ENCODE measurements at regions not wholly inside any gene's neighbourhood (a gene's known extent, or its start where the extent isn't known, plus 50 kb on each side); places are given as distances from the start of the nearest gene placed in this dataset.

DNA sequence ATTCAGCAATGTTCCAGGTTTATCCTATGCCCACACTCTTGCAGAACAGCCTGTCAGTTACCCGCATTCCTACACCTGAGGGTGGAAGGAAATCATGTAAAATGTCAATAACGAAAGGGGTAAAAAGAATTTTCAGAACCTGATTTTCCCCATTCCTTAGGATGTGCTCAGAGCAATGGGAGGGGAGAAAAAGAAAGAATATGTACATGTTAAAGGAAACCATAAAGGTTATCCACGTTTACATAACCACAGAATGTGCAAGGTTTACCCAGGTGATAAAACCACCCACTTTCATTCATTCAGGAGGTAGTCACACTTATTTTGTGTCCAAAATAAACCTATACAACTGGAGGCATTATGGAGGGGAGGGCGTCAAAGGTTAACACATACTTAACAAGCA, 335.5 kb downstream of the ZNF674 start:
- Histone ChIP-seq H3K9ac (ENCODE audit: extremely low read depth, insufficient read length, low read length) (no peak overlapping the region), H3K18ac (ENCODE audit: insufficient read length, low read depth, low read length) (no peak overlapping the region), H2AK5ac (ENCODE audit: insufficient read length, low read length) (no peak overlapping the region), H2AFZ (ENCODE audit: low read length) (no peak overlapping the region), H3K23me2 (ENCODE audit: insufficient read length, low read depth, low read length, poor library complexity, severe bottlenecking) (no peaks in the 10 kb centered on the region), H3K27ac (ENCODE audit: insufficient read length, low read depth, low read length) (no peak overlapping the region), H2BK5ac (ENCODE audit: insufficient read length, low read length) (no peak overlapping the region), H3K4me1 (ENCODE audit: insufficient read depth, low read length) (no peaks in the 10 kb centered on the region), H3K79me1 (ENCODE audit: insufficient read depth, low read depth, low read length, poor library complexity, severe bottlenecking) (no peaks in the 10 kb centered on the region), H2BK15ac (ENCODE audit: low read depth, low read length) (no peak overlapping the region), H4K5ac (ENCODE audit: insufficient read length, low read depth, low read length) (no peak overlapping the region), H2BK20ac (ENCODE audit: low read depth, low read length, poor library complexity, severe bottlenecking) (no peak overlapping the region), H3K23ac (ENCODE audit: insufficient read length, low read depth, low read length) (no peak overlapping the region), H3K4me2 (ENCODE audit: insufficient read depth, insufficient read length, low read length) (no peak overlapping the region), H4K91ac (ENCODE audit: insufficient read length, low read depth, low read length) (no peak overlapping the region), H3K79me2 (ENCODE audit: insufficient read depth, low read length) (no peaks in the 10 kb centered on the region), H3T11ph (ENCODE audit: low read length) (no peak overlapping the region), H3K14ac (ENCODE audit: insufficient read depth, low read length) (no peak overlapping the region), H3K9me3 (ENCODE audit: control insufficient read depth, low read depth, low read length) (peaks cover 2% of the 10 kb centered on the region), H4K20me1 (ENCODE audit: control insufficient read depth, insufficient read depth, insufficient read length) (no peaks in the 10 kb centered on the region), H3K56ac (ENCODE audit: insufficient read length, low read depth, low read length) (no peak overlapping the region), H4K8ac (replicated peaks; ENCODE audit: insufficient read length, low read depth, low read length) (no peak overlapping the region), H3K4ac (ENCODE audit: low read depth, low read length) (no peak overlapping the region), H3K27me3 (ENCODE audit: insufficient read depth, low read length) (no peaks in the 10 kb centered on the region), H2BK12ac (ENCODE audit: insufficient read length, low read depth, low read length) (no peak overlapping the region), H2BK120ac (ENCODE audit: low read depth, low read length, poor library complexity, severe bottlenecking) (no peak overlapping the region)
- WGBS (ENCODE audit: extremely low coverage, insufficient read length, low lambda C conversion rate), result no CpG with 5 or more reads among the region's 4 CpGs
- no peaks in the 10 kb centered on the region; the same call in 1 of the 2 replicates for H3K27me3 Mint-ChIP-seq (ENCODE audit: low read depth)
- H3K4me3 Mint-ChIP-seq, result no peak overlapping the region
- TF ChIP-seq, protein P1, sequence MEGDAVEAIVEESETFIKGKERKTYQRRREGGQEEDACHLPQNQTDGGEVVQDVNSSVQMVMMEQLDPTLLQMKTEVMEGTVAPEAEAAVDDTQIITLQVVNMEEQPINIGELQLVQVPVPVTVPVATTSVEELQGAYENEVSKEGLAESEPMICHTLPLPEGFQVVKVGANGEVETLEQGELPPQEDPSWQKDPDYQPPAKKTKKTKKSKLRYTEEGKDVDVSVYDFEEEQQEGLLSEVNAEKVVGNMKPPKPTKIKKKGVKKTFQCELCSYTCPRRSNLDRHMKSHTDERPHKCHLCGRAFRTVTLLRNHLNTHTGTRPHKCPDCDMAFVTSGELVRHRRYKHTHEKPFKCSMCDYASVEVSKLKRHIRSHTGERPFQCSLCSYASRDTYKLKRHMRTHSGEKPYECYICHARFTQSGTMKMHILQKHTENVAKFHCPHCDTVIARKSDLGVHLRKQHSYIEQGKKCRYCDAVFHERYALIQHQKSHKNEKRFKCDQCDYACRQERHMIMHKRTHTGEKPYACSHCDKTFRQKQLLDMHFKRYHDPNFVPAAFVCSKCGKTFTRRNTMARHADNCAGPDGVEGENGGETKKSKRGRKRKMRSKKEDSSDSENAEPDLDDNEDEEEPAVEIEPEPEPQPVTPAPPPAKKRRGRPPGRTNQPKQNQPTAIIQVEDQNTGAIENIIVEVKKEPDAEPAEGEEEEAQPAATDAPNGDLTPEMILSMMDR (conservative IDR thresholded peaks at IDR 0.05), result no peak
- H3K9me3 Mint-ChIP-seq, result peaks cover 40 to 60% of the 10 kb centered on the region in 2 experiments
- DNase-seq, result no peak
- H3K36me3 Mint-ChIP-seq (ENCODE audit: insufficient read depth in 1 of 3, low read depth in 3 of 3), result peaks cover 0 to 2% (median 2%) of the 10 kb centered on the region in 3 experiments; a peak in 3 of 7 replicates
- peaks cover 12 to 17% of the 10 kb centered on the region in 2 experiments; a peak in 3 of 4 replicates for H3K4me1 Mint-ChIP-seq
- no peak overlapping the region for H3K27ac Mint-ChIP-seq
